CD4-positive, alpha-beta T cell treated with Interleukin-6 at 100 ng/mL for 8 hours (primary cell): ENCODE measurements at regions not wholly inside any gene's neighbourhood (a gene's known extent, or its start where the extent isn't known, plus 50 kb on each side); places are given as distances from the start of the nearest gene placed in this dataset.

Experiments
- DNase-seq: peaks from one replicate; pipeline ENCODE4 v3.0.0-alpha.2; 2020; ENCODE audit warnings: mixed read lengths, low spot score

DNA sequence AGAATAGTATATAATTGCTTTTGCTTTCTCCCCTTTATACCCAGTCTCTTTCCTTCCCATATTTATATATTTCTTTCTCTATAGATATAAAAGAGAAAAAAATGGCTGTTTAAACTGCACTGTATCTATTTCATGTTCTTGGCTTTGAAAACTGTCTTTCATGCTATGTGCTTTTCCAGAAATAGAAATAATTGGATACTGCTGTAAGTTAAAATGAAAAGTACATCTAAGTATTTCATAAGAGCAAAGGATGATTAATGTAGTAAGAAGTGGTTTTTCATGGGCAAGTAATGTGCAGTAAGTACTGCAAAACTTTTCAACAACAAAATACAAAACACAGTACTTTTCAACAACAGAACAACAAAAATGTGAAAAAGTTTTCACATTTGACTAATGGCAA lies 237.9 kb downstream of the SNCA start:
- no peak for DNase-seq

DNA sequence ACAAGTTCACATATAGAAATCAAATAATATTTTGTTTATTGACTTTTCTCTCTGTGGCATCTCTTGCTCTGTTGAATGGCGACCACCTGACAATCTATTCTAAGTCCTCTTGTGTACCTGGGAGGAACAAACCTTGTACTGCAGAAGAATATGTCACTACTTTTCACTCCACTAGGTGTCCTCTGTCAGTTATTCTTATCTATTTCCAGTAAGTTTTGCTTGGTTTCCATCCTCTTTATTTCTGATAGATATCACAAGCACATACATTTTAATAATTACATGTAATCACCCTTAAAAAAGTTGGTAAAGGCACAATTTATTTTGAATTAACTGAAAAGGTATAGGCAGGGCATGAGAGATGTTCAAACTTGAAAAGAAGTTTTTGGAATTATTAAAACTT lies 238.4 kb downstream of the SNCA start:
- DNase-seq: no peak

- DNase-seq: no peak
Measured at GRCh38 chr4:89595125-89595789, 241.7 kb downstream of the SNCA start.

DNA sequence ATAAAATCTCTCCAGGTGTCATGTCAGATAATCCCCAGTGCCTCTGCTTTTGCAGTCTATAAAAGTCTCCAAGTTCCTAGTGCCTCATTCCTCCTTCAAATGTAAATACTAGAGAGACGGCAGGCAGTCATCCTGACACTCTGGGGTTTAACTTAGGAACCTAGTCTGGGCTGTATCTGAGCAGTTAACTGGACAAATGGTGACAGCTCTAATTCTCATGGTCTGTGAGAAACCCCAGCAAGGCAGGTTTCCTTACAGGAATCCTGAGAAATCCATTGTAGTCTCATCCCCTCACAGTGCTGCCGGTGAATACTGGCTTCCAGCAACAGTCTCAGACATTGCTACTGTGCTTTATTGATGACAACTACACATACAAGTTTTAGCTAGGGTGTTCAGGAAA lies 246.8 kb downstream of the SNCA start:
- no peak for DNase-seq

GRCh38 chr4:89588421-89588820 lies 248.5 kb downstream of the SNCA start:
- DNase-seq: no peak

DNA sequence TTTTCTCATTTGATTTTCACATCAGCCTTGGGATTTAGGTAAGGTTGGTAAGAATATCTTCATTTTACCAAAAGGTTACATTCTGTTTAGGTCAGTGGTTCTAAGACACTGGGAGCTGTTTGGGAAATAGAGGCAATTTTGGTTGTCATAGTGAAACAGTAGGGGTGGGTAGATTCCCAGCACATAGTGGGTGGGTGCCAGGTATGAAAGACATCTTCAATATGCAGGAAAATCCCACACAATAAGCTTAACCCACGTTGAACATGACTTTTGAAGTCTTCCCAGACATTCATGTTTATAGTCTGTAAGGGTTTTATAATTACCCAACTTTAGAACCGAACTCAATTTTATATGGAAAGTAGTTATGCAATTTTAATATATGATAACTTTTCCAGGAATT lies 249.6 kb downstream of the SNCA start:
- DNase-seq: no peak

DNA sequence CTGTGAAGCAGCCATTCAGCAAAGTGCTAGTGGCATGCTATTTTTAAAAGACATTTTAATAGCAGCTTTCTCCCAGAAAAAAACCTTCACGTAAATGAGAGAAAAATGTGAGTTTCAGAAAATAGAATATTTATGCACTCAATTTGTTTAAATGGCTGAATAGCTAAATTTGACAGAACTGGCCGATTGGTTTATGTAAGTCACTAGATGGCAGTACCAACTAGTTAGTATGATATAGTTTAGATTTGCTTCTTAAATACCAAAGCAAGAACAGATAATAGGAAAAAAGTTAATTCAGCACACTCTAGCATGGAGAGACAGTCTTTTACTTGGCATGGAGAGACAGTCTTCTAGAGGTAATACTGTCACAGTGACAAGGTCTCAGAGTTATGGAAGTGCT lies 250.1 kb downstream of the SNCA start:
- no peak for DNase-seq

- DNase-seq: no peak
Measured at GRCh38 chr4:89586318-89586717, 250.6 kb downstream of the SNCA start.

DNA sequence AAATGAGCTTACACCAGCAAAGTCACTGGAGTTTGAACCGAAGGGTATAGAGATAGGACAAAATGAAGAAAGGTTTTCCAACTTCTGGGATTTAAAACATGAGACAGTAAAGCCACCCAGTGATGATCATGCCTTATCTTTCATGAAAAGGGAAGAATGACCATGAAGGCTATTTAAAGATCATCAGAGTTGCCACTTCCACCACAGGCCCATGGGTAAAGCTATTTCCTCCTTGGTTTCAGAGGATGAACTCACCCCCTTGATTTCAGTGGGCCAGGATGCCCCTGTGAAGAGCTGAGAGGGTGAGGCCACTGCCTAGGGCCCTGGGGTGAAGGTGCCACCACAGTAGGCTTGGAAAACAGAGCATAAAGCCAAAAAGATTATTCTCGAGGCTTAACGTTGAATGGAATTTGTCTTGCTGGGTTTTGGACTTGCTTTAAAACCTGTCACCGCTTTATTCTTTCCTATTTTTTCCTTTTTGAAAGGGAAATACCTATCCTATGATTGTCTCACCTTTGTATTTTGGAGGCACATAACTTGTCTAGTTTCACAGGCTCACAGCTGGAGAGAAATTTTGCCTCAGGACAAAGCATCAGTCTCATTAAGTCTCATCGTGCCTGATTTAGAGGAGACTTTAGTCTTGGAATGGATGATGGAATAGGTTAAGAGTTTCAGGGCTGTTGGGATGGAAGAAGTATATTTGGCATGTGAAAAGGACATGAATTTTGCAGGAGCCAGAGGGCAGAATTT lies 254.0 kb downstream of the SNCA start:
- no peak for DNase-seq

- no peak for DNase-seq
Measured at GRCh38 chr4:89579771-89580170, 257.2 kb downstream of the SNCA start.

- no peak for DNase-seq
Measured at GRCh38 chr4:89576246-89576645, 260.7 kb downstream of the SNCA start.

- no peak for DNase-seq
Measured at GRCh38 chr4:89575840-89576239, 261.1 kb downstream of the SNCA start.

DNA sequence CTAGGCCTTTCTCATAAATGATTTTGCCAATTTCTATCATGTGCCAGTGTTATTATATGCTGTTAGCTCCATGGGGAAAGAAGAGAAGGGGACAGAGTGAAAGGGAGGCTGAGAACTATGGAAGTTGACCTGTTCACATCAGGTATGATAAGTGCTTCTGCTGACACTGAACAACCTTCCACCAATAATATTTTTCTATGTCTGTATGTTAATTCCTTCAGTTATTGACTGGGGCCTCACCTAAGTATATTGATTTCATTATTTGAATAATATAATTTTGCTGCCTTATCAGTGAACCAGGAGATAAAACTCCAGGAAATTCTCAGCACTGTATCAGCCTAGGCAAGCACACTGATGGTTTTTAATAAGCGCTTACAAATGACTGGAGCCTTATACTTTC lies 262.8 kb downstream of the SNCA start:
- DNase-seq: no peak

GRCh38 chr4:89573656-89574055 lies 263.3 kb downstream of the SNCA start:
- no peak for DNase-seq

DNA sequence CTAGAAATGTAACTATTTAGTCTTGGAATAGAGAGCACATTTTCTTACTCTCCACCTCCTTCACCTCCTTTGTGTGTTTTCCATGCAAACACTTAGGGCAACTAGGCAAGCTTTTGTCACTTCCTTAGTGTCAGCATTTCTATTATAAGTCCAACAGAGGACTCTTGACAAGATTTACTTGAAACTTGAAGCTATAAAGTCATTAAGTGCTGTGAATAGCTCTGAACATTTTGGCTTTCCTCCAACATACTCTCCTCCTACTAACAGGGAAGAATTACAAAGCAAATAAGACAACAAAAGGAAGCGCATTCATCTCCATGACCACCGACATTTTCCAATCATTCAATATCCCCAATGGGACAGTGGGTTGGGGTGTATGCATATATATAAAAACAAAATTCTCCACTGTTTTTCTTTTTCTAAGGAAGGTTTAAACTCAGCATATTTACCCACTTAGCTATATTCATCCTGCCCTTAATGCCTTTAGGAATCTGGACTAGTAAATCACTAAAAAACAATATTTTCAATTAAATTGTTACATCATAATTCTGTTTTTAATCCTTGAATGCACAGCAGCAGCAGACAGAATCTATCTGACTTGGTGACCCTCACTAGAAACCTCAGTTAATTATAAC lies 264.6 kb downstream of the SNCA start:
- no peak for DNase-seq

GRCh38 chr4:89570931-89571330 lies 263.3 kb upstream of the GPRIN3 start:
- DNase-seq: no peak

DNA sequence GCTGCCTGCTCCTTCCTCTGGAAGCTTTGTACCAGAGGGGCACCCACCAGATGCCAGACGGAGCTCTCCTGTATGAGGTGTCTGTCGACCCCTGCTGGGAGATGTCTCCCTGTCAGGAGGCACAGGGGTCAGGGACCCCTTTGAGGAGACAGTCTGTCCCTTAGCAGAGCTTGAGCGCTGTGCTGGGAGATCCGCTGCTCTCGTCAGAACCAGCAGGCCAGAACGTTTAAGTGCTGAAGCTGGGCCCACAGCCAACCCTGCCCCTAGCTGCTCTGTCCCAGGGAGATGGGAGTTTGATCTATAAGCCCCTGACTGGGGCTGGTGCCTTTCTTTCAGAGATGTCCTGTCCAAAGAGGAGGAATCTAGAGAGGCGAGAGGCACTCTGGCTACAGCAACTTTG lies 260.3 kb upstream of the GPRIN3 start:
- no peak for DNase-seq

GRCh38 chr4:89563431-89563830 lies 255.8 kb upstream of the GPRIN3 start:
- no peak for DNase-seq

DNA sequence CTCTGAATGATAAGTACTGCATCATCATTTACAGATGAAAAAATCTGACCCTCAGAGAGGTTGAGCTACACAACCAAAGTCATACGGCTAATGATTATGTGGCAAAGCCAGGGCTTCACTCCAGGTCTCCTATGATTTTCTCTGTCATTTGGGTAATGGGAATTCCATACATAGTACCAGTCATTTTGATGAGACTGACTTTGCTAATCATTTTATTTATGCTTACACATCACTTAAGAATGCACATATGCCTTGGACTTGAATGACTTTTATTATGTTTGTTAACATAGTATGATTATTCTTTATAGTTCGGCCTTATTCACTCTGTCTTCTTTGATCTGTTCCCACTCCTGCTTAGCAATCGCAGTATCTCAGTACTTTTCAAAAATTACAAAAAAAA lies 255.1 kb upstream of the GPRIN3 start:
- no peak for DNase-seq

DNA sequence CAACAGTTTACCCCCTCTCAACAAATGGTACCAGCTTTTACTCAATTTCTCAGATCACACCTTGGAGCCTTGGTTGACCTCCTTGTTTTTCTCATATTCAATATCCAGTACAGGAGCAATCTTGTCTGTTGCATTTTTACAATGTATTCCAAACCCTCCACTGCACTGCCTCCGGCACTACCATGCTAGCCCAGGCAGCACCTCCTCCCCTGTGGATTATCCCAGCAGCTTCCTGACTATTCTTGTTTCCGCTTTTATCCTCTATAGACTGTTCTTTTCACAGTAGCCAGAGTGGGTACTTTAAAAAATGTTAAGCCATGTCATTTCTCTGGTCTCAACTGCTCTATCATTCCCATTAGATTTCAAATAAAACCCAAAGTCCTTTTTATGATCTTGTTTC lies 253.4 kb upstream of the GPRIN3 start:
- DNase-seq: no peak

DNA sequence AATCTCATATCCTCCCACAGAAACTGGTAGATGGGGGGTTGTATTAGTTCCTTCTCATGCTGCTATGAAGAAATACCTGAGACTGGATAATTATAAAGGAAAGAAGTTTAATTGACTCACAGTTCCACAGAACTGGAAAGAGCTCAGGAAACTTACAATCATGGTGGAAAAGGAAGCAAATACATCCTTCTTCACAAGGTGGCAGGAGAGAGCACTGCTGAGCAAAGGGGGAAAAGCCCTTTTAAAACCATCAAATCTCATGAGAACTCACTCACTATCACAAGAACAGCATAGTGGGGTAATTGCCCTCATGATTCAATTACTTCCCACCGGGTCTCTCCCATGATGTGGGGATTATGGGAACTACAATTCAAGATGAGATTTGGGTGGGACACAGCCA lies 250.5 kb upstream of the GPRIN3 start:
- DNase-seq: no peak

- no peak for DNase-seq
Measured at GRCh38 chr4:89556601-89557305, 249.2 kb upstream of the GPRIN3 start.

- DNase-seq: no peak
Measured at GRCh38 chr4:89551191-89551590, 243.6 kb upstream of the GPRIN3 start.
